Retinal pigment epithelial cell (primary cell): ENCODE measurements at regions not wholly inside any gene's neighbourhood (a gene's known extent, or its start where the extent isn't known, plus 50 kb on each side); places are given as distances from the start of the nearest gene placed in this dataset.

Source experiments
- DNase-seq: peaks from one replicate; pipeline ENCODE4 v3.0.0-alpha.2; 2010; ENCODE audit warnings: low read depth
- H3K4me3 ChIP-seq: 2 replicates; pipeline ENCODE4 v1.5.1; 2011; ENCODE audit warnings: mild to moderate bottlenecking, low read length, control low read depth, moderate library complexity
- TF ChIP-seq, protein P1 (sequence below): conservative IDR thresholded peaks from 2 replicates; pipeline ENCODE4 v1.5.1; 2011; ENCODE audit warnings: low read depth, low read length, control low read depth, inconsistent platforms

DNA sequence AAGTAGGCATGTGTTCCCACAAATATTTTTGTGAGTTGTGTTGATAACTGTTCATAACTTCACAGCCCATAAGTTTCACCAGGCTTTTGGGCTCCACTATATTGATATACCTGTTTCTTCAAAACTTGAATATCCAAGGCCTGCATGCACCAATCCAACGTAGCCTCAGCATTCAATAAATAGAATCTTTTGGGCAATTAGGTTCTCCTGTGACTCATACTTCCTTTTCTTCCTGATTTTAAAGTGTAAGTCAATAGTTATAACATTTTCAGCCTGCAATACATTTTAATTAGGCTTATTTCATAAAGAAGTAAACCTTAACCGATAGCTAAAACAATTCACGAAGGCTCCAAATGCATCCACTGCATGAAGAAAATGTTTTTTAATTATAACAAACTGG is 97.8 kb upstream of the SPRED1 start:
- no peak overlapping the region for H3K4me3 ChIP-seq
- DNase-seq = no peak
- TF ChIP-seq, protein P1, sequence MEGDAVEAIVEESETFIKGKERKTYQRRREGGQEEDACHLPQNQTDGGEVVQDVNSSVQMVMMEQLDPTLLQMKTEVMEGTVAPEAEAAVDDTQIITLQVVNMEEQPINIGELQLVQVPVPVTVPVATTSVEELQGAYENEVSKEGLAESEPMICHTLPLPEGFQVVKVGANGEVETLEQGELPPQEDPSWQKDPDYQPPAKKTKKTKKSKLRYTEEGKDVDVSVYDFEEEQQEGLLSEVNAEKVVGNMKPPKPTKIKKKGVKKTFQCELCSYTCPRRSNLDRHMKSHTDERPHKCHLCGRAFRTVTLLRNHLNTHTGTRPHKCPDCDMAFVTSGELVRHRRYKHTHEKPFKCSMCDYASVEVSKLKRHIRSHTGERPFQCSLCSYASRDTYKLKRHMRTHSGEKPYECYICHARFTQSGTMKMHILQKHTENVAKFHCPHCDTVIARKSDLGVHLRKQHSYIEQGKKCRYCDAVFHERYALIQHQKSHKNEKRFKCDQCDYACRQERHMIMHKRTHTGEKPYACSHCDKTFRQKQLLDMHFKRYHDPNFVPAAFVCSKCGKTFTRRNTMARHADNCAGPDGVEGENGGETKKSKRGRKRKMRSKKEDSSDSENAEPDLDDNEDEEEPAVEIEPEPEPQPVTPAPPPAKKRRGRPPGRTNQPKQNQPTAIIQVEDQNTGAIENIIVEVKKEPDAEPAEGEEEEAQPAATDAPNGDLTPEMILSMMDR = no peak

DNA sequence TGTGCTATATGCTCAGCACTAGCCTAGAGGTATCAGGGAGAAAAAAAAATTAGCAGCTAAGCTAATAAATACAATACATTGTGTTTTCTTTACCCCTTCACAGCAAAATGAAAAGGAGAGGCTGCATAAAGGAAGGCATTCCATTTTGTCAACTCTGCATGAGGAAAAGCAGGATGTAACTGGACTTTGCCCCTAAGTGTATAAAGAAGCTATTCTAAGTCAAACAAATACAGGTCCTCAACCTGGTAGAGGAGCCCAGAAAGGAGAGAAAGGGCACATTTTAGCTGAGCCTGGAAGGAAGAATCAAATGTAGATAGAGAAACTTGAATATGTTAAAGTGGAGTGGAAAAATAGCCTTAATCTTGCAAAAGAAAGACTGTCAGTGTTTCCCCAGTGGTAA is 89.0 kb upstream of the SPRED1 start:
- no peak for DNase-seq
- TF ChIP-seq, protein P1 = no peak

DNA sequence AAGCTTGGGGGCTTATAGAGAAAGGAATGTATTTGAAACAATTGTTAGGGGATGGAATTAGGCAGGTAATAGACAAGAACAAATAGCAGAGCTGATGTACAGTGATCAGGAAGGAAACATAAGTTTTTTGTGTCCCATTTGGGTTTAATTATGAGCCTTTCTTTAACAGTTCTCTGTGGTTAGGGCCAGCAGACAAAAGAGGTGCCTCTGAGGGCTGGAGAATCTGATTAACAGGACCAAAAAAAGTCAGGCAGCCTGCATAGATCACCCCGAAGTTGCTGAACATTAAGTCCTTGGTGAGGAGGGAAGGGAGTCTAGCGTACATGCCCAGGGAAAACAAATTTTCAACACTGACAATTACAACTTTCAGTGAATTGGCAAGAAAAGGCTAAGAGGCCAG is 88.6 kb upstream of the SPRED1 start:
- TF ChIP-seq, protein P1 = no peak
- no peak for DNase-seq
- H3K4me3 ChIP-seq = no peak overlapping the region

More for the DNA sequence above, 89.0 kb upstream of the SPRED1 start:
- H3K4me3 ChIP-seq = no peak overlapping the region

DNA sequence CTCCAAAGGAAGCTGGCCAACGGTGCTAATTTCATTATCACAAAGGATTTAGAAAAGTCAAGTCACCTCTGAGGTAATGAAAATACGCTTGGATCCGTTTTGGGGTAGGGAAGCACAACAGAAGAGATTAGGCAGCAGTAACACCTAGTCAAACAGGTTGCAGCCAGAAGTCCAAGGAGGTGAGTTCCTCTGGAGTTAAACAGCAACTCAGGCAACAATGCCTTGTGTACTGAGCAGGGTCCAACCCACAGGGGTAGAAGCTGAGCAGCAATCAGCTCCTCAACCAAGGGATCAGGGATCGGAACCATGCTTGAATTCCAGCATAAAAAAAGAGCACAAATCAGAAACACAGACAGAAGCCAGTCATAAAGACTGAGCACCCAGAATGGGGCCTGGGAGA is 88.1 kb upstream of the SPRED1 start:
- DNase-seq = no peak
- no peak overlapping the region for H3K4me3 ChIP-seq
- TF ChIP-seq, protein P1 = no peak

DNA sequence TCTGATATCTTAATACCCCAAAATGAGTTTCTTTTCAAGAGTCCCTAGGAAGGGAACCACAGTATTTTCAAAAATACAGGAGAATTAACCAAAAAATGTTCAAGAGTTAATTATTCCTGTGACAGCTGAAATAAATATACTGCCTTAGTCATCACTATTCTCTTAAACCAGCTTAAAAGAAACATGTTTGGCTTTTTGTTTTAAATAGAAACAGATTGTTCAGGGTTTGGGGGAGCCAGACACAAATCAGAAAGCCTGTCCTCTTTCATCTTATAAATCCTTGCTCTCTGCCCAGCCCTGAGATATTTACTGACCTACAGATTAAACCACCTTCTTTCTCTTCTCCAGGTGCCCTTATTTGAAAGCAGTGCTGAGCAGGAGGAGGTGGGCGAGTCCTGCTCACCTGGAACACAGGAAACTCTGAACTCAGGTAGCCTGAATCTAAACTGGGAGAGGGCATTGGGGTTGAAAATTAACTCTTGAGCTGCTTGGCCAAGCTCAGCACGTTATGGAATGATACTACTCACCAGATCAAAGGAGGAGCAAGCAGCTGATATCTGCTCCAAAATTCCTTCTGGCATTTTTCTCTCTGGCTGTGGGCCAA is 84.1 kb upstream of the SPRED1 start:
- TF ChIP-seq, protein P1 = no peak
- no peak for DNase-seq

DNA sequence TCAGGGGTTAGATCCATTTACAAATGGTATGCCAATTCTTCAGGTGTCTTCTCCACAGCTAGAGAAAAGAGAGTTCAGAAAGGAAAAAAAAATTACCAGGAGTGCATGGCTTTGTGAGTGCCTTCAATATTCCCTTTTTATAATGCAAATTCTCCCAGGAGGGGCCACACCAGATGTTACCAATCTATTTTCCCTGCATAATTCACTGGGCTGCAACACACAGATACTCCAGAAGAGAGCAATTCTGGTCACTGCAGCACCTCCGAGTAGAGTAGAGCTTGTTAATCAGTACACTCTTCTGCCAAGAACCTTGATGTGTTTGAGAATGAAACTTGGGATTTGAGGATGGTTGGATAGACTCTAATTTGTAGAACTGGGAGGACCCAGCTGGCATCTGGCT is 80.7 kb upstream of the SPRED1 start:
- TF ChIP-seq, protein P1 = no peak
- no peak overlapping the region for H3K4me3 ChIP-seq

More for the DNA sequence above, 84.1 kb upstream of the SPRED1 start:
- no peak overlapping the region for H3K4me3 ChIP-seq

DNA sequence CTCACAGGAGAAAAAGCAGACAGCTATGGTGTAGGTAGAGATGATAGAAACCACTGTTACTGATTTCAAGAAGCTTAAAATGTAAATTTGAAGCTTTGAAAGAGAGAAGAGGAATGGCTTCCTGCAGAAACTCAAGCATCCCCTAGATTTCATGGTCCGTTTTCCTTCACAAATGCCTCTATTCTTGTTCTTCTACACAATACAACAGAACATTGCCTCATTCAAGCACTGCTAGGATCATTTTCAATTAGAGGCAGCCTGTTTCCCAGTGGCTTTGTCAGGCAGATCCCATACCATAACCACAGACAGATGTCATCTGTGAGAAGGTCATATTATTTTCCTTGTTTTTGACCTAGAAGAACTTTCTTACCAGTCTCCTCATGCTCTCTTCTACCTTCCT is 77.9 kb upstream of the SPRED1 start:
- no peak for DNase-seq
- no peak overlapping the region for H3K4me3 ChIP-seq
- TF ChIP-seq, protein P1 = no peak

More for the DNA sequence above, 80.7 kb upstream of the SPRED1 start:
- no peak for DNase-seq
